LNCAP (cell line): ENCODE measurements at regions not wholly inside any gene's neighbourhood (a gene's known extent, or its start where the extent isn't known, plus 50 kb on each side); places are given as distances from the start of the nearest gene placed in this dataset.

Experiments used
- TF ChIP-seq, protein P1 (sequence below): fragments of 450-650 bp; IDR thresholded peaks from 2 replicates; pipeline ENCODE4 v1.5.1; 2017; ENCODE audit warnings: mild to moderate bottlenecking

DNA sequence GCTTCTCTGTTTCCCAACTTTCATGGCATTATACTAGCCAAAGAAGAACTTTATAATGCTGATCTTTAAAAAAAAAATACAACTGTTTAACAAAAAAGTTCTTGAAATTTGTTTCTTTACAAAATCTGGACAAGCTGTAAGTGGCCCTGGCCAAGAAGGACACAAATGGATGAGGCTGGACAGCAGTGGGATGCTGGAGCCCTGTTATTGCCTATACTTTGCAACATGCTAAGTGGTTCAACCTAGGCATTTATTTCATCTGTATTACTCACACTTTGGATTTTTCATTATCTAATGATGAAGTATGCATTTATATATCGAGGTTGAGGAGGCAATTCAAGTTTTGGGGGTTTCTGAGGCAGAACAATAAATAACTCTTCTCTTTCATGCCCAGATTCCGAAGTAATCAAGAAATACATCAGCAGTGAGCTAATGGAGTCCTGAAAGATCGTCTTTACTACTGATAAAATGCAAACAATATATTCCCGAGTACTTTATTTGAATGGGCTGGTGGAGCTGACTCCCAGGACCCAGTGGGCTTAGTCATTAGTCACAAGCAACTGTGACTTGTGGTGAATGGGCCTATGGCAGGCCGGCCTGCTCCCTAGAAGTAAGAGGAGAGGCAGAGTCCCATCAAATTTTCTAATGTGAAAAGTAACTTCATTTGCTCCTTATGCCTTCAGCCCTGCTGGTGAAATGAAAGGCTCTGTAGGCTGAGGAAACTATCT, 177.3 kb upstream of the DPH6 start:
- TF ChIP-seq, protein P1, sequence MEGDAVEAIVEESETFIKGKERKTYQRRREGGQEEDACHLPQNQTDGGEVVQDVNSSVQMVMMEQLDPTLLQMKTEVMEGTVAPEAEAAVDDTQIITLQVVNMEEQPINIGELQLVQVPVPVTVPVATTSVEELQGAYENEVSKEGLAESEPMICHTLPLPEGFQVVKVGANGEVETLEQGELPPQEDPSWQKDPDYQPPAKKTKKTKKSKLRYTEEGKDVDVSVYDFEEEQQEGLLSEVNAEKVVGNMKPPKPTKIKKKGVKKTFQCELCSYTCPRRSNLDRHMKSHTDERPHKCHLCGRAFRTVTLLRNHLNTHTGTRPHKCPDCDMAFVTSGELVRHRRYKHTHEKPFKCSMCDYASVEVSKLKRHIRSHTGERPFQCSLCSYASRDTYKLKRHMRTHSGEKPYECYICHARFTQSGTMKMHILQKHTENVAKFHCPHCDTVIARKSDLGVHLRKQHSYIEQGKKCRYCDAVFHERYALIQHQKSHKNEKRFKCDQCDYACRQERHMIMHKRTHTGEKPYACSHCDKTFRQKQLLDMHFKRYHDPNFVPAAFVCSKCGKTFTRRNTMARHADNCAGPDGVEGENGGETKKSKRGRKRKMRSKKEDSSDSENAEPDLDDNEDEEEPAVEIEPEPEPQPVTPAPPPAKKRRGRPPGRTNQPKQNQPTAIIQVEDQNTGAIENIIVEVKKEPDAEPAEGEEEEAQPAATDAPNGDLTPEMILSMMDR = no peak

- TF ChIP-seq, protein P1 = no peak
Measured at GRCh38 chr15:35723852-35724251, 177.9 kb upstream of the DPH6 start.

GRCh38 chr15:35724626-35725025, 178.7 kb upstream of the DPH6 start:
- TF ChIP-seq, protein P1 = no peak

DNA sequence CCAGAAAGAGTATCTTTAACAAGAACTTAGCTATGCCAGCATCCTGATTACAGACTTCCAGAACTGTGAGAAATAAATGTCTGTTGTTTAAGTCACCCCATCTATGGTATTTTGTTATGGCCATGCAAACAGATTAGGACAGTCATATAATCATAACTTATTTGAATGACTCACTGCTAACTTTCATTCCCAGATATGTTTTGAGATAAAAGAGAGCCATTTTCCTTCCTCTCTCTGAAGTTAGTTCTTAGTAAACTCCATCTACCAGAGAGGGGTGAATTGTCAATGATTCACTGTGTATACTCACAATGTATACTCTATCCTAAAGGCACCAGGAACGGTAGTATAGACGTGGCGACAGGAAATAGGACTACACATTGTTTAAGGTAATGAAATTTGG, 179.4 kb upstream of the DPH6 start:
- TF ChIP-seq, protein P1 = no peak

DNA sequence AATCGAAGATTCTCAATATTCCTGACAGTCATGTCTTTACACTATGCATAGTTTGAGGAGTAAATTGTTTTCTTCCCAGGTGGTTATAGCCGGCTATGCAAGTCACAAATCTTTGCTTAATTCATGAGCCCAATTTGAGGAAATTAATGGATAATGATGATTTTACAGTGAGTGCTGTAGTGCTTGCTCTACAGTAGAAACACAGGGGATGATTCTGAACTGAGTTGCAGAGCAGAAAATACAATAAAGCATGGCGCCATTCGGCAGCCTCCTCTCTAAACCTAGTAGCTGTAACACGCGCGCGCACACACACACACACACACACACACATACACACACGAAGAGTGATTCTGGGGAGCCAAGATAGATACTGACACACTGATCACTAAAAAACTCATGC, 181.7 kb upstream of the DPH6 start:
- TF ChIP-seq, protein P1 = no peak

DNA sequence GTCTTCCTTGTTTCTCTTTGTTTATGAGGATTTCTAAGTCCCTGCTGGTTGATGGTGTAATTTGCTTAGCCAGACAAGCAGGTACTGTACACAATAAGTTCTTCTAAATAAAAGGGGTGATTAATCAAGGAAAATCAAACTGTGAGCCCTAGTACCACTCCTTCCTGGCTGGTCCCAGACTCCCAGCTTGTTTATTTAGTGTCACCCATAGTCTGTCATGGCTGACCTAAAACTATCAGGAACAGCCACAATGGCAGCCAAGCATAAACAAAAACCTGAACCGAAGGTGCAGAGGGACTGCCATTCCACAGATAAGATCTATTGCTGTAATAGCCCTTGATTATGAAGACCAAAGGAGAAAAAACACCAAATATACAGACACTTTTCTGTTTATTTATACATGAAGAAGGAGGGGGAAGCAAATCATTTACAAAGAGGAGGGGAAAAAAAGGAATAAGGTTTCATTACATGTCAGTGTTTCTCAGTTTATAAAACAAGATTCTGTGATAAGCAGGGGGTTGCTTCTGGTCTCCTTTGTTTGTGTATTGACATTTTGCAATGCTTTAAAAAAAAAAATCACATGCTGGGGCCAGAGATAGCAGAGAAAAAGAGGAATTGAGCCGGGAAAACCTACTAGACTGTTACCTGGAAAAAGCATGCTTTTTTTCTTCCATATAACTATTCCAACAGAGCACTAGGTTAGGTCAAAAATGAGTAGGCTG, 182.4 kb upstream of the DPH6 start:
- TF ChIP-seq, protein P1 = no peak

DNA sequence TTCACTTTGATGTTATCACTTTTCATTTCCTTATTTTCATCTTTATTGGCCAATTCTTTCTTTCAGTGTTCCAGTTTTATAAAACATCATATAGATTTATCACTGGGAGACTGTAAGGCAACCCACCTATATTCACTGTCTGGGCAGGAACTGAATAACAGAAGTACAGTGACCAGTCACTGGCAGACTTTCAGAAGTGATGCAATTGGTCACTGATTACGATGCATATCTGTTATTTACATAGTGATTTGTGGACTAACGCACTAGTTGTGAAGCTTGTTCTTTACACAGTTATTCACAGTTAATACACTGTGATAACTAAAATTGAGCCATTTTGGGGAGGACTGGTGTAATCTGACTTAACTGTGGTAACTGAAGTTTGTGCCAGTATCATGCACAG, 190.2 kb upstream of the DPH6 start:
- TF ChIP-seq, protein P1 = no peak
